AG04450 (cell line): ENCODE measurements at regions not wholly inside any gene's neighbourhood (a gene's known extent, or its start where the extent isn't known, plus 50 kb on each side); places are given as distances from the start of the nearest gene placed in this dataset.

Experiments
- CTCF ChIA-PET: fragments of 300-600, 350-600 bp; formaldehyde crosslinking; extraction: SDS; loops from one replicate; lab custom pipeline; 2022; ENCODE audit warnings: antibody characterized with exemption, inconsistent platforms; lab: Charles Lee
- POLR2A ChIA-PET: fragments of 350-600 bp; formaldehyde crosslinking; extraction: SDS; loops from one replicate; lab custom pipeline; 2021; ENCODE audit warnings: antibody characterized with exemption, inconsistent platforms; lab: Yijun Ruan, JAX
- DNase-seq: peaks from one replicate; pipeline ENCODE4 v3.0.0-alpha.2; 2011; ENCODE audit warnings: low read depth, low spot score
- H3K27ac ChIP-seq: one replicate; pipeline ENCODE4 v1.5.1; 2012; ENCODE audit warnings: low read depth, low read length, control low read depth
- H3K27me3 ChIP-seq: one replicate; pipeline ENCODE4 v1.6.0; 2012; ENCODE audit warnings: low read length; ENCODE audit not compliant: control insufficient read depth, insufficient read depth
- H3K4me3 ChIP-seq: 2 replicates; pipeline ENCODE4 v1.5.1; 2011; ENCODE audit warnings: mild to moderate bottlenecking, low read depth, low read length, control low read depth
- H3K9me3 ChIP-seq: 2 replicates; pipeline ENCODE4 v1.5.1; 2012; ENCODE audit warnings: low read length; ENCODE audit not compliant: control insufficient read depth, insufficient read depth
- TF ChIP-seq, protein P1 (sequence below): IDR thresholded peaks from 2 replicates; pipeline ENCODE4 v1.5.1; 2011; ENCODE audit warnings: low read depth, low read length, control low read depth, inconsistent platforms

DNA sequence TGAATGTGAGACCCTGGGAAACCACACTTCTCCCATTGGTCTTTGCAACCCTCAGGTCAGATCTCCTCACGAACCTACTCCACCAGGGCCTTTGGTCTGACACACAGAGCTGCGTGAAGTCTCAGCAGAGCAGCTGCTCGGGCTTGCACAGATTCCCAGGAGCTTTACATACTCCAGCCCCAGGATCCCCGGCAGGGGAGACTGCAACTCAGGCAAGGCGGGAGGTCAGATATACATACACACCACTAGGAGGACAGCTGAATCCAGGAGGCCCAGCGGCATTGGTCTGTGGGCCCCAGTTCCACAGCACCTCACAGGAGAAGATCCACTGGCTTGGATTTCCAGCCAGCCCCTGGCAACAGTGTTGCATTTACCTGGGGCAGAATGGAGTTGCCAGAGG is 239.2 kb downstream of the GPAM start:
- Histone ChIP-seq H3K4me3 (no peak overlapping the region), H3K9me3 (peaks cover 24% of the 10 kb centered on the region), H3K27me3 (no peaks in the 10 kb centered on the region), H3K27ac (no peak overlapping the region)
- TF ChIP-seq, protein P1, sequence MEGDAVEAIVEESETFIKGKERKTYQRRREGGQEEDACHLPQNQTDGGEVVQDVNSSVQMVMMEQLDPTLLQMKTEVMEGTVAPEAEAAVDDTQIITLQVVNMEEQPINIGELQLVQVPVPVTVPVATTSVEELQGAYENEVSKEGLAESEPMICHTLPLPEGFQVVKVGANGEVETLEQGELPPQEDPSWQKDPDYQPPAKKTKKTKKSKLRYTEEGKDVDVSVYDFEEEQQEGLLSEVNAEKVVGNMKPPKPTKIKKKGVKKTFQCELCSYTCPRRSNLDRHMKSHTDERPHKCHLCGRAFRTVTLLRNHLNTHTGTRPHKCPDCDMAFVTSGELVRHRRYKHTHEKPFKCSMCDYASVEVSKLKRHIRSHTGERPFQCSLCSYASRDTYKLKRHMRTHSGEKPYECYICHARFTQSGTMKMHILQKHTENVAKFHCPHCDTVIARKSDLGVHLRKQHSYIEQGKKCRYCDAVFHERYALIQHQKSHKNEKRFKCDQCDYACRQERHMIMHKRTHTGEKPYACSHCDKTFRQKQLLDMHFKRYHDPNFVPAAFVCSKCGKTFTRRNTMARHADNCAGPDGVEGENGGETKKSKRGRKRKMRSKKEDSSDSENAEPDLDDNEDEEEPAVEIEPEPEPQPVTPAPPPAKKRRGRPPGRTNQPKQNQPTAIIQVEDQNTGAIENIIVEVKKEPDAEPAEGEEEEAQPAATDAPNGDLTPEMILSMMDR: no peak
- no peak for DNase-seq
- ChIA-PET CTCF (no interaction called here), POLR2A (no interaction called here)

DNA sequence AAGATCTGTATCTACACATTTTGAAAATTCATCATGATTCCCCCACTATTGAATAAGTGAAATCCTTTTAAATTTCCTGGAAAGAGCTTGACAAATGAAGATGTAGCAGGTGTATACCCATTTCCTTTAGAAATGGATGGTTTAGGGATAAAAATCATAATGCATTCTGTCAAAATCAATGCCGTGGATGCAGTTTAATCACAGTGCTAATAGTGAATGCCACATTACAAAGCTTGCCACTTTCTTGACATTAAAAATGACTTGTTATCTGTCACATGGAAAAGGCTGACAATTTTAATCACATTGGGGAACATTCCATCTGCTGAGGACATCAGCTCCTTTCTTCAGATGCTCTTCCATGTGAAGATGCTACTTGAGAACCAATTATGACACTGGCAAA is 229.6 kb downstream of the GPAM start:
- CTCF ChIA-PET: no interaction called here
- no peak overlapping the region for H3K27ac ChIP-seq

DNA sequence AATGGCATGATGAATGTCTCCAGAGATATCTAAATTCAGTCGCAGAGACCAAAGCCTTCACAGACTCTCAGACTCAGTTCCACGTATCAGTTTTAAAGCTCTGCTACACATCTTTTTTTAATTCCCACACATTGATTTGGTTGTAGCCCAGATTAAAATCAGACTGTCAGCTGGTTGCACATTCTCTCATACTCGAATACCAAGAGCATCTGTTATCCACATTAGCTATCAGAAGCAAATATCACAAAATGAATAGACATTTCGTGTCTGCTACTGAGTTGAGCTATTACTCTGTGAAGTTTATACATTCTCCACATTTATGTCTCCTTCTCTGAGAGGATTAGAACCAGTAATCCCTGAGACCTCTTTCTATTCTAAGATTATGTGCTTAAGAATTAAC is 229.2 kb downstream of the GPAM start:
- CTCF ChIA-PET: no interaction called here
- no peak for DNase-seq
- TF ChIP-seq, protein P1: no peak

More for the DNA sequence above, 229.6 kb downstream of the GPAM start:
- peaks cover 18% of the 10 kb centered on the region for H3K9me3 ChIP-seq
- H3K27me3 ChIP-seq: no peaks in the 10 kb centered on the region
- TF ChIP-seq, protein P1: no peak
- POLR2A ChIA-PET: no interaction called here
- H3K4me3 ChIP-seq: no peak overlapping the region
- DNase-seq: no peak

DNA sequence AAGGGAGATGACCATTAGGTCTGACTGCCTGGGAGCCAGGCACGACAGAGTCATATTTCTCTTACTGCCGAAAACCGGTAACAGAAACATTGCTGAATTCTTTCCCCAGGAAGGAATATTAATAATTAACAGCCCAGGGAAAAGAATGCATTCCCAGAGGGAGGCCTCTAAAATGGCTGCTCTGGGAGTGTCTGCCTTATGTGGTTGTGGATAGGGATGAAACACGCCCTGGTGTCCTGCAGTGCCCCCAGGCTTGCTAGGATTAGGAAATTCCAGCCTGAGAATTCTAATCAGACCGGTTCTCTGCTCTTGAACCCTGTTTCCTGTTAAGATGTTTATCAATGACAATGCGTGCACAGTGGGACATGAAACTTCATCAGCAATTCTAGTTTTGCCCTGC is 226.7 kb downstream of the GPAM start:
- POLR2A ChIA-PET: no interaction called here

More for the DNA sequence above, 229.2 kb downstream of the GPAM start:
- Histone ChIP-seq H3K27me3 (no peaks in the 10 kb centered on the region), H3K4me3 (no peak overlapping the region), H3K9me3 (peaks cover 18% of the 10 kb centered on the region), H3K27ac (no peak overlapping the region)
- POLR2A ChIA-PET: no interaction called here

DNA sequence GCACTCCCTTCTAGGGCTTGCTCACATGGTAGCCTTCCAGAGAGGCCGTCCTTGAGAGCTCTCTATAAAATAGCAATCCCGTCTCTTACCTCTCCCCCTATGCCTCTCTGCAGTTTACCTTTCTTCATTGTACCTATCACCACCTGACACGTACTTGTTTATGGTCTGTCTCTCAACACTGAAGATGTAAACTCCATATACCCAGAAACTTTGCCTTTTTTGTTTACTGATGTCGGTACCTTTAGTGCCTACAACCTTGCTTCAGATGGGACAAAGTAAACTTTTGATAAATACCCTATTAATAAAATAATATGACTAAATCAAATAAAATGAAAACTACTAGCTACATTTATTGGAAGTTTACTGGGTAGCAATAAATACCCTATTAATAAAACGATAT is 220.6 kb downstream of the GPAM start:
- CTCF ChIA-PET: no interaction called here
- POLR2A ChIA-PET: no interaction called here
- no peaks in the 10 kb centered on the region for H3K27me3 ChIP-seq
- DNase-seq: no peak
- H3K9me3 ChIP-seq: peaks cover 10% of the 10 kb centered on the region
- TF ChIP-seq, protein P1: no peak
- no peak overlapping the region for H3K4me3 ChIP-seq
- no peak overlapping the region for H3K27ac ChIP-seq

More for the DNA sequence above, 226.7 kb downstream of the GPAM start:
- TF ChIP-seq, protein P1: no peak
- CTCF ChIA-PET: no interaction called here
- Histone ChIP-seq H3K4me3 (no peak overlapping the region), H3K27me3 (no peaks in the 10 kb centered on the region), H3K9me3 (peaks cover 14% of the 10 kb centered on the region), H3K27ac (no peak overlapping the region)
- DNase-seq: no peak
